GM12865 (cell line): ENCODE measurements at regions not wholly inside any gene's neighbourhood (a gene's known extent, or its start where the extent isn't known, plus 50 kb on each side); places are given as distances from the start of the nearest gene placed in this dataset.

ENCODE experiments used
- DNase-seq: peaks from one replicate; pipeline ENCODE4 v3.0.0; 2010; ENCODE audit warnings: low read depth
- H3K4me3 ChIP-seq: 2 replicates; pipeline ENCODE4 v1.5.1; 2011; ENCODE audit warnings: mild to moderate bottlenecking, low read depth, low read length, control low read depth
- TF ChIP-seq, protein P1 (sequence below): IDR thresholded peaks from 2 replicates; pipeline ENCODE4 v1.5.1; 2011; ENCODE audit warnings: low read length, control low read depth, low read depth, inconsistent platforms; ENCODE audit not compliant: insufficient read depth; ENCODE audit errors: missing control alignments

DNA sequence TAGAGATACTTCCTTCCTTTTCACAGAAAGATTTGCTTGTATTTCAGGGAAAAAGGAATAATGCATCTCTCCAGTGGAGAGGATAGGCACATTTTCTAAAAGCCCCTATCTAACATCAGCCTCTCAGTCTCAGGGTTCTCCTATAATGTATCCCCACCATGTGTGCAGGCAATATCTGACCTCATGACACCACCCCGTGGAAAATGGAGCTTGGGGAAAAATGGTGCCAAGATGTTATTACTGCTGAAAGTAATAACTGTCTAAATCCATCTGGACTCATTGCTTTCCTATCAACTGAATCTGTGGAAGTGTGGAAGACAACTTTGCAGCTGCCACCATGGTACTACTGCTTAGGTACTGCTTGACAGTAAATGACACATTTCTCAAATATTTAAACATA, 574.3 kb downstream of the LRRC70 start:
- no peak for DNase-seq
- TF ChIP-seq, protein P1, sequence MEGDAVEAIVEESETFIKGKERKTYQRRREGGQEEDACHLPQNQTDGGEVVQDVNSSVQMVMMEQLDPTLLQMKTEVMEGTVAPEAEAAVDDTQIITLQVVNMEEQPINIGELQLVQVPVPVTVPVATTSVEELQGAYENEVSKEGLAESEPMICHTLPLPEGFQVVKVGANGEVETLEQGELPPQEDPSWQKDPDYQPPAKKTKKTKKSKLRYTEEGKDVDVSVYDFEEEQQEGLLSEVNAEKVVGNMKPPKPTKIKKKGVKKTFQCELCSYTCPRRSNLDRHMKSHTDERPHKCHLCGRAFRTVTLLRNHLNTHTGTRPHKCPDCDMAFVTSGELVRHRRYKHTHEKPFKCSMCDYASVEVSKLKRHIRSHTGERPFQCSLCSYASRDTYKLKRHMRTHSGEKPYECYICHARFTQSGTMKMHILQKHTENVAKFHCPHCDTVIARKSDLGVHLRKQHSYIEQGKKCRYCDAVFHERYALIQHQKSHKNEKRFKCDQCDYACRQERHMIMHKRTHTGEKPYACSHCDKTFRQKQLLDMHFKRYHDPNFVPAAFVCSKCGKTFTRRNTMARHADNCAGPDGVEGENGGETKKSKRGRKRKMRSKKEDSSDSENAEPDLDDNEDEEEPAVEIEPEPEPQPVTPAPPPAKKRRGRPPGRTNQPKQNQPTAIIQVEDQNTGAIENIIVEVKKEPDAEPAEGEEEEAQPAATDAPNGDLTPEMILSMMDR = no peak
- H3K4me3 ChIP-seq = no peak overlapping the region

DNA sequence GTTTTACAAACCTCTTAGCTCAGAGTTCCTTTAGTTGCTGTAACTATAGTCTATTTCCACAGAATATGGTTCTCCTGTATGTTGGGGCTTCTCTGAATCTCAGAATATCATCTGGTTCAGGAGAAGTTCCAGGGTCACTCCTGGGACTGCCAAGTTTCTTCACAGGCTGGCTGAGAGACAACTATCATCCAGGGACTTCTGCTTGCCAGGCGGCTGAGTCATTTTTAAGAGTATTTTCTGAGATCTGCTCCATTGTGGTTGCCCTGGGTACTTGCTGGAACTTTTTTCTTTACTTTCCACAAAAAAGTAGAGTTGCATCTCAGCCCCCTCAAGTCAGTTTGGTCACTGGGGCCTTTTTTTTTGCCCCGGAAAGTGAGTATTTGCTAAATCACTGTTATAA, 566.5 kb downstream of the LRRC70 start:
- no peak overlapping the region for H3K4me3 ChIP-seq
- TF ChIP-seq, protein P1 = no peak
- DNase-seq = no peak

DNA sequence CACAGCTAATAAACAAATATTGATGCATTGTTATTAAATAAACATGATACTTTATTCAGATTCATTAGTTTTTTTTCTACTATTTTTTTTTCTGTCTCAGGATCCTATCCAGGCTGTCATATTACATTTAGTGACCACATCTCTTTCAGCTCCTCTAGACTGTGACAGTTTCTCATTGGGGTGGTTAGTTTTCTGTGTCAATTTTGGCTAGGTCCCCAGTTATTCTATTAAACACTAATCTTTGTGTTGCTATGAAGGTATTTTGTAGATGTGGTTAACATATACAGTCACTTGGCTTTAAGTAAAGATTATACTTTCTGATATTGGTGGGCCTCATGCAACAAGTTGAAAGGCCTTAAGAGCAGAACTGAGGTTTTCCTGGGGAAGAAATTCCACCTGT, 563.0 kb downstream of the LRRC70 start:
- TF ChIP-seq, protein P1 = no peak
- DNase-seq = no peak
- no peak overlapping the region for H3K4me3 ChIP-seq

DNA sequence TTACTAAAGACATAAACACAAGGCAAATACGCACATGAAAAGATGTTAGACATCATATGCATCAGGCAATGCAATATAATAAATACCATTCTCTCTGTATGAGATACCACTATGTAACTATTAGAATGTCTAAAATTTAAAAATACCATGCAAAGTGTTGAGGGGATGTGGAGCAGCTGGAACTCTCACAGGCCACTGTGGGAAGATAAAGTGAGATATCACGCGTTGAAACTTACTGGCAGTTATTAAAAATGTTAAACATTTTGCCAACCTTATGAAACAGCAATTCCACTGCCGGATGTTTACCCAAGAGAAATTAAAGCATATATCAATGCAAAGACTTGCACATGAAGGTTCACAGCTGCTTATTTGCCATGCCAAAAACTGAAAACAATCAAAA, 556.7 kb downstream of the LRRC70 start:
- TF ChIP-seq, protein P1 = no peak
- DNase-seq = no peak
- H3K4me3 ChIP-seq = no peak overlapping the region

DNA sequence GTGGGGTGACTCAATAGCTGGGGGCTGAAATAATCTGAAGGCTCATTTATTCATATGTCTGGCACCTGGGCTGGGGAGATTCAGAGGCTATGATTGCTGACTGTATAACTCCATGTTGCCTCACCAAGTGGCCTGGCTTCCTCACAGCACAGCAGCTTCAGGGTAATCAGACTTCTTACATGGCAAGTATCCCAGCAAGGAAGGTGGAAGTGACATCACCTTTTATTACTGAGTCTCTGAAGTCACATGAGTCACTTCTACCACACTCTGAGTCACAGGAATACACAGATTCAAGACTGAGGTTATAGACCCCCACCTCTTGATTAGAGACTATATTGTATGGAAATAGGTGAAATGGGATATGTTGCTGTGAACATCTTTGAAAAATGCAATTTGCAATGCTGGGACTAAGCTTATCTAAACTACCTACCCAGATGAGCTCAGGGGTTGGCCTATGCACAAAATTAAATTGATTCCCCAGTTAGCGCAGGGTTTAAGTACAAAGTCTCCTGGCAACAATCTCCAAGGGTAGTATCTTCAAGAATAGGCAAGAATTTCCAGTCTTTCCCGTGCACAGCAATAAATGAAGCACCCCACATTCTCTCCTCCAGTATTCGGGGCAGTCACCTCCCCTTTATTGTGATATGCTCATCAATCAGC, 553.1 kb downstream of the LRRC70 start:
- no peak overlapping the region for H3K4me3 ChIP-seq
- no peak for DNase-seq
- TF ChIP-seq, protein P1 = no peak

DNA sequence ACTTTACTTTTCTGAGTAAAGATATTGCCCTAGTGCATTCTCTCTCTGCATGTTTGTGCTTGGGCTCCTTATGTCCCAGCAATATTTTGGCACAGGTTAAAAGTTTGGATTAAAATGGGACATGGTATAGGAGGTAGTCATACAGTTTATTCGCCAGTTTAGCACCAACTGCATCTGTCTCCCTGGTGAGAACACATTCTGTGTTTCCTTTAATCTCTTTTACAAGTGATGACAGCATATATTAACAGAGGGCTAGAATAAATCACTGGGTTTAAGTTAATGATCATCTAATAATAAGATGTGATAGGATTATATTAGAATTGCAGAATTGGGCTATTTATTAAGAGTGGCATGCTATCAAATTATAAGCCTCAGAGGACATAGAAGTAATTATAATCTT, 550.1 kb downstream of the LRRC70 start:
- no peak for DNase-seq

More for the DNA sequence above, 550.1 kb downstream of the LRRC70 start:
- TF ChIP-seq, protein P1 = no peak
- no peak overlapping the region for H3K4me3 ChIP-seq
